ENCODE measurements at regions not wholly inside any gene's neighbourhood (a gene's known extent, or its start where the extent isn't known, plus 50 kb on each side); places are given as distances from the start of the nearest gene placed in this dataset.

DNA sequence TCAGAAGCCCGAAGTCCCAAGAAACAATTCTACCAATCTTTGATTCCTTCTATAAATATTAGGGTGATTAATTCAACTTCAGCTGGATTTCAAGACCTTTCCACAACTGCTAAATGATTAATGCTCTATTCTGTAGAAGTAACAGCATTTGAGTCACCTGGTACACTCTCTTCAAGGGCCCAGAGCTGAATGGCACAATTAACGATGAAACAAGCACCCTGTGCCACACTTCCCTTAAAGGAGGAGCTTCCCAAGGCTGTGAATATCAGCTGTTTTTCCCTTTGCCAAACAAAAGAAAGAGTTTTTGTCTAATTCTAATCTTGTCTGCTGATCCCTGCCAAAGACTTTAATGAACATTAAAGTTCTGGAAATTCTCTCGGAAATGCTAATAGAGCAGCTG is 56.0 kb downstream of the BOD1L2 start:
- no peak overlapping the region for H4K5ac ChIP-seq (ENCODE audit: low read length)
- no peak overlapping the region for H3K4me3 ChIP-seq (ENCODE audit: low read length)
- H3K36me3 ChIP-seq (ENCODE audit: control insufficient read depth, insufficient read depth, low read length), result no peaks in the 10 kb centered on the region
- no peak overlapping the region for H3K18ac ChIP-seq (ENCODE audit: low read length)
- DNase-seq, result no peak
- no peak overlapping the region for H2BK120ac ChIP-seq (ENCODE audit: low read depth, low read length)
- no CpG with 5 or more reads among the region's 3 CpGs for WGBS (ENCODE audit: extremely low coverage, insufficient coverage, low lambda C conversion rate)
- H2BK15ac ChIP-seq (replicated peaks; ENCODE audit: low read depth), result no peak overlapping the region
- H3K4me2 ChIP-seq (ENCODE audit: low read length), result no peak overlapping the region
- H3K9ac ChIP-seq (ENCODE audit: low read length), result no peak overlapping the region
- no peak overlapping the region for H2AK5ac ChIP-seq (ENCODE audit: low read length)
- no peak overlapping the region for H2BK5ac ChIP-seq (ENCODE audit: low read length)
- H3K27ac ChIP-seq (ENCODE audit: low read depth, low read length), result no peak overlapping the region
- H3K4ac ChIP-seq (ENCODE audit: low read depth, low read length), result no peak overlapping the region
- no peak overlapping the region for H4K8ac ChIP-seq (ENCODE audit: low read depth, low read length)
- no peaks in the 10 kb centered on the region for H3K27me3 ChIP-seq (ENCODE audit: insufficient read depth, low read length, poor library complexity)
- peaks cover 21% of the 10 kb centered on the region for H3K4me1 ChIP-seq (ENCODE audit: control insufficient read depth, low read depth, low read length)
- H3K23ac ChIP-seq (ENCODE audit: low read length), result no peak overlapping the region
- H3K79me2 ChIP-seq (ENCODE audit: control insufficient read depth, insufficient read depth, low read length), result no peaks in the 10 kb centered on the region
- no peak overlapping the region for H3K56ac ChIP-seq (ENCODE audit: low read length)
- H3K79me1 ChIP-seq (ENCODE audit: low read length), result no peaks in the 10 kb centered on the region

DNA sequence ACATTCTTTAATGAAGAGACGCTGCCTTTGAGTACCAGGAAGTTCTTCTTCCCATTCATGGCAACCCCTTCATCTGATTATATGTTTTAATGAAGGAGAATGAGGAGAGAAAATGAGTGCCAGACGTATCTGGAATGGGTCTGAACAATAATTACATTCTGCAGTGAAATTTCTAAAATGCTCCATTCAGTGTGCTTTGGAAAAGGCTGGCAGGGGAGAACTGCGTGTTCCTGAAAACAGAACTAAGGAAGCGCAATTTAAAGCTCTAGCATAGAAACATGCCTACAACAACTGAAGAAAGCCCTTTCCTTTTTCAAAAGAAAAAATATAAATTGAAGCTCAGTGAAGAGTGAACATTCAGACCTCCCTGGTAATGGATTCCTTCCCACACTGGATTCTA is 58.8 kb downstream of the BOD1L2 start:
- Histone ChIP-seq H3K18ac (ENCODE audit: low read length) (peak overlapping the region; percentile 88), H4K5ac (ENCODE audit: low read length) (no peak overlapping the region), H3K23ac (ENCODE audit: low read length) (no peak overlapping the region), H3K79me1 (ENCODE audit: low read length) (no peaks in the 10 kb centered on the region), H3K4me1 (ENCODE audit: control insufficient read depth, low read depth, low read length) (peaks cover 33% of the 10 kb centered on the region), H3K36me3 (ENCODE audit: control insufficient read depth, insufficient read depth, low read length) (no peaks in the 10 kb centered on the region), H4K8ac (ENCODE audit: low read depth, low read length) (no peak overlapping the region), H2BK120ac (ENCODE audit: low read depth, low read length) (no peak overlapping the region), H3K79me2 (ENCODE audit: control insufficient read depth, insufficient read depth, low read length) (no peaks in the 10 kb centered on the region), H3K27ac (ENCODE audit: low read depth, low read length) (no peak overlapping the region), H3K9ac (ENCODE audit: low read length) (no peak overlapping the region), H2BK5ac (ENCODE audit: low read length) (peak overlapping the region; percentile 83), H3K56ac (ENCODE audit: low read length) (peak overlapping the region; percentile 63), H2AK5ac (ENCODE audit: low read length) (no peak overlapping the region), H3K4ac (ENCODE audit: low read depth, low read length) (no peak overlapping the region), H2BK15ac (replicated peaks; ENCODE audit: low read depth) (peak overlapping the region; percentile 48), H3K4me3 (ENCODE audit: low read length) (no peak overlapping the region), H3K4me2 (ENCODE audit: low read length) (no peak overlapping the region), H3K27me3 (ENCODE audit: insufficient read depth, low read length, poor library complexity) (no peaks in the 10 kb centered on the region)
- no peak for DNase-seq
- no CpG with 5 or more reads among the region's 4 CpGs for WGBS (ENCODE audit: extremely low coverage, insufficient coverage, low lambda C conversion rate)

DNA sequence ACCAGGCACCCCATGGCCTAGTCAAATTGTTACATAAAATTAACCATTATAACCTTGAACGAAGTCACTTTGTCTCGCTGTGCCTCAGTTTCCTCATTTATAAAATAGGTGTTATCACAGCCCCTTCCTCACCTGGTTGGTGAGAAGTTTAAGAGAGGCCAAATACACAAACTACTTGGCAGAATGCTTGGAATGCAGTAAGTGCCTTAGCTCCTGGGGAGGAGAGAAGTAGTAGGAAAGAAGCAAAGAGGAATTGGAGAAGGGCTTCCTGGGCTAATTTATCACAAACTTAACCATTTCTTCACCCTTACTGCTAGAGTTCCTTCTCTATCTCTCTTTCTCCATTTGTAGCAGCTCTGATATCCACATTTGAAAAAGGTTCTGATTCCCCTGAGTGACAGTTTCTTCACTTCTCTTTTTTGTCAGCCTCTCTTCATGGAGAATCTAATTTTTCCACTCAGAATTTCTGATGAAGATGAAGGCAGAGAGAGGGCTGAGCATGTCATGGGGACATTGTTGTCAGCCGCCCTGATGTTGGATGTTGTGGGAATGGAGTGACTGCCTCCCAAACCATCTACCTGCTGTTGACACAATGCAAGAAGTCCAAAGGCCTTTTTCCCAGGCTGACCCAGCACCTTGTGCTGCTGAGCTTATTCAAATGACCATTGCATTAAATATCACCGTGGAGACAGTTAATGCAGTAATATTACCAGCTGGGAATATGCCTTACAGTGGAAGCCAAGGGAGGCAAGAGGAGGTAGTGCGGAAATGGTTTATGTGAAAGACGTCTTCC is 60.4 kb downstream of the BOD1L2 start:
- no peak overlapping the region for H2BK120ac ChIP-seq (ENCODE audit: low read depth, low read length)
- no peak overlapping the region for H2BK15ac ChIP-seq (replicated peaks; ENCODE audit: low read depth)
- H3K79me2 ChIP-seq (ENCODE audit: control insufficient read depth, insufficient read depth, low read length), result no peaks in the 10 kb centered on the region
- H3K9ac ChIP-seq (ENCODE audit: low read length), result peak overlapping the region; percentile 5
- no peak overlapping the region for H3K4me3 ChIP-seq (ENCODE audit: low read length)
- H3K27ac ChIP-seq (ENCODE audit: low read depth, low read length), result peak overlapping the region; percentile 49
- no peak overlapping the region for H3K4ac ChIP-seq (ENCODE audit: low read depth, low read length)
- WGBS (ENCODE audit: extremely low coverage, insufficient coverage, low lambda C conversion rate), result no CpG with 5 or more reads among the region's 6 CpGs
- DNase-seq, result peak; percentile 95
- no peak overlapping the region for H4K8ac ChIP-seq (ENCODE audit: low read depth, low read length)
- H3K27me3 ChIP-seq (ENCODE audit: insufficient read depth, low read length, poor library complexity), result no peaks in the 10 kb centered on the region
- H3K36me3 ChIP-seq (ENCODE audit: control insufficient read depth, insufficient read depth, low read length), result no peaks in the 10 kb centered on the region
- no peak overlapping the region for H3K4me2 ChIP-seq (ENCODE audit: low read length)
- H4K5ac ChIP-seq (ENCODE audit: low read length), result peak overlapping the region; percentile 27
- peak overlapping the region; percentile 83 for H2BK5ac ChIP-seq (ENCODE audit: low read length)
- H3K18ac ChIP-seq (ENCODE audit: low read length), result peak overlapping the region; percentile 88
- peak overlapping the region; percentile 81 for H3K56ac ChIP-seq (ENCODE audit: low read length)
- H2AK5ac ChIP-seq (ENCODE audit: low read length), result peak overlapping the region; percentile 47
- no peak overlapping the region for H3K23ac ChIP-seq (ENCODE audit: low read length)
- no peaks in the 10 kb centered on the region for H3K79me1 ChIP-seq (ENCODE audit: low read length)
- H3K4me1 ChIP-seq (ENCODE audit: control insufficient read depth, low read depth, low read length), result peaks cover 43% of the 10 kb centered on the region

DNA sequence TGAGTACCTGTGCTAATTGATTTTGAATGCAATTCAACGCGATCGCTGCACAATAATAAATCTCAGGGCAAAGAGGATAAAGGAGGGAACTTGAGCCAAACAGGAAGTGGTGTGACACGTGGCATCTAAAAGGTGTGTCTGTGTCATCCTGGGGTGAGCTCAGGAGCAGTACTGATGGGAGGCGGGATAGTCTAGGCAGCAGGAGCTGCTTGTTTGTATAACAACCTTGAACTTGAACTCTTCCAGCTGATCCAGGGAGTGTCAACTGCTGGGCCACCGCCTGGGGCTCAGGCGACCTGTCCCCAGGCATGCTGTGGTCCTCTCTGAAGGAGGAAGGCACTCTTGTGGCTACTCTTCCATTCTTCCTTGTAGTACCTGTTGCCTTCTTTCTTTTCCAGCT is 61.2 kb downstream of the BOD1L2 start:
- no peak overlapping the region for H2BK15ac ChIP-seq (replicated peaks; ENCODE audit: low read depth)
- H2BK120ac ChIP-seq (ENCODE audit: low read depth, low read length), result no peak overlapping the region
- H3K79me1 ChIP-seq (ENCODE audit: low read length), result no peaks in the 10 kb centered on the region
- no peak overlapping the region for H4K8ac ChIP-seq (ENCODE audit: low read depth, low read length)
- no peak overlapping the region for H3K4me2 ChIP-seq (ENCODE audit: low read length)
- peak overlapping the region; percentile 29 for H3K56ac ChIP-seq (ENCODE audit: low read length)
- H3K27ac ChIP-seq (ENCODE audit: low read depth, low read length), result no peak overlapping the region
- no peak overlapping the region for H3K9ac ChIP-seq (ENCODE audit: low read length)
- no peaks in the 10 kb centered on the region for H3K79me2 ChIP-seq (ENCODE audit: control insufficient read depth, insufficient read depth, low read length)
- peak overlapping the region; percentile 5 for H2AK5ac ChIP-seq (ENCODE audit: low read length)
- H4K5ac ChIP-seq (ENCODE audit: low read length), result no peak overlapping the region
- peak overlapping the region; percentile 6 for H3K18ac ChIP-seq (ENCODE audit: low read length)
- WGBS (ENCODE audit: extremely low coverage, insufficient coverage, low lambda C conversion rate), result no CpG with 5 or more reads among the region's 7 CpGs
- peak; percentile 80 for DNase-seq
- no peaks in the 10 kb centered on the region for H3K36me3 ChIP-seq (ENCODE audit: control insufficient read depth, insufficient read depth, low read length)
- peaks cover 43% of the 10 kb centered on the region for H3K4me1 ChIP-seq (ENCODE audit: control insufficient read depth, low read depth, low read length)
- no peak overlapping the region for H3K4me3 ChIP-seq (ENCODE audit: low read length)
- no peak overlapping the region for H3K23ac ChIP-seq (ENCODE audit: low read length)
- no peaks in the 10 kb centered on the region for H3K27me3 ChIP-seq (ENCODE audit: insufficient read depth, low read length, poor library complexity)
- H3K4ac ChIP-seq (ENCODE audit: low read depth, low read length), result peak overlapping the region; percentile 74
- no peak overlapping the region for H2BK5ac ChIP-seq (ENCODE audit: low read length)

DNA sequence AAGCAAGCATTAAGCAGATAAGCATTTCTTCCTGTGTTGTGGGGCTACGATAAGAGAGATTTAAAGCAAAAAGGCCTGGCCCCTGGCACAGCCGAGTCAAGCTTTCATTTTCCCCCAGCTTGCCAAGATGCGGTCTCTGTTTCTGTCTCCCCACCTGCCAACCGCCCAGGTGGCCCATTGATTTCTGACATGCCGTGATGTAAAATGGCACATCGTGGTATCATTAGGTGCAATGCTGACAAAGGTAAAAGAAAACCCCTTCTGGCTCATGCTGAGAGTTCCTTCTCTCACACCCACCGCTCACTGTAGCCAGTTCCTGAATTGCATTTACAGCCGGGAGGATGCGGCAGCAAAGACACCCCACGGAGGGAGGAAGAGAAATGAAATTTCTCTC is 62.8 kb downstream of the BOD1L2 start:
- H3K56ac ChIP-seq (ENCODE audit: low read length), result peak overlapping the region; percentile 73
- WGBS (ENCODE audit: extremely low coverage, insufficient coverage, low lambda C conversion rate), result no CpG with 5 or more reads among the region's 10 CpGs
- no peaks in the 10 kb centered on the region for H3K27me3 ChIP-seq (ENCODE audit: insufficient read depth, low read length, poor library complexity)
- no peaks in the 10 kb centered on the region for H3K79me2 ChIP-seq (ENCODE audit: control insufficient read depth, insufficient read depth, low read length)
- no peak overlapping the region for H3K23ac ChIP-seq (ENCODE audit: low read length)
- no peak overlapping the region for H4K8ac ChIP-seq (ENCODE audit: low read depth, low read length)
- no peaks in the 10 kb centered on the region for H3K36me3 ChIP-seq (ENCODE audit: control insufficient read depth, insufficient read depth, low read length)
- no peak overlapping the region for H2BK15ac ChIP-seq (replicated peaks; ENCODE audit: low read depth)
- H4K5ac ChIP-seq (ENCODE audit: low read length), result no peak overlapping the region
- H2BK120ac ChIP-seq (ENCODE audit: low read depth, low read length), result no peak overlapping the region
- no peak overlapping the region for H3K4ac ChIP-seq (ENCODE audit: low read depth, low read length)
- H2BK5ac ChIP-seq (ENCODE audit: low read length), result peak overlapping the region; percentile 77
- peaks cover 43% of the 10 kb centered on the region for H3K4me1 ChIP-seq (ENCODE audit: control insufficient read depth, low read depth, low read length)
- peak overlapping the region; percentile 40 for H3K27ac ChIP-seq (ENCODE audit: low read depth, low read length)
- peak overlapping the region; percentile 0 for H3K4me2 ChIP-seq (ENCODE audit: low read length)
- no peak overlapping the region for H3K4me3 ChIP-seq (ENCODE audit: low read length)
- peak; percentile 67 for DNase-seq
- H3K9ac ChIP-seq (ENCODE audit: low read length), result peak overlapping the region; percentile 30
- H3K18ac ChIP-seq (ENCODE audit: low read length), result peak overlapping the region; percentile 20
- H3K79me1 ChIP-seq (ENCODE audit: low read length), result no peaks in the 10 kb centered on the region
- H2AK5ac ChIP-seq (ENCODE audit: low read length), result no peak overlapping the region
